ENCODE measurements at regions not wholly inside any gene's neighbourhood (a gene's known extent, or its start where the extent isn't known, plus 50 kb on each side); places are given as distances from the start of the nearest gene placed in this dataset.
"Not testable (repeated sequence)": the region's sequence is repeated elsewhere in the genome, so short reads cannot be mapped to it uniquely, and the experiment has no call there.

GRCh38 chr2:153588408-153588807 lies 109.8 kb upstream of the RPRM start:
- Mint-ChIP-seq H3K27me3 (no peaks in the 10 kb centered on the region), H3K4me1 (no peaks in the 10 kb centered on the region), H3K4me3 (no peak overlapping the region), H3K27ac (no peak overlapping the region), H3K36me3 (ENCODE audit: low read depth) (no peaks in the 10 kb centered on the region), H3K9me3 (peaks cover 43% of the 10 kb centered on the region)
- ATAC-seq = no peak
- no peak for DNase-seq

GRCh38 chr2:153589586-153589985 lies 111.0 kb upstream of the RPRM start:
- DNase-seq = no peak
- Mint-ChIP-seq H3K4me1 (no peaks in the 10 kb centered on the region), H3K9me3 (peaks cover 45% of the 10 kb centered on the region), H3K36me3 (ENCODE audit: low read depth) (no peaks in the 10 kb centered on the region), H3K4me3 (no peak overlapping the region), H3K27ac (no peak overlapping the region), H3K27me3 (no peaks in the 10 kb centered on the region)
- no peak for ATAC-seq

GRCh38 chr2:153593086-153593485 lies 114.5 kb upstream of the RPRM start:
- H3K9me3 Mint-ChIP-seq = peaks cover 22% of the 10 kb centered on the region
- H3K27me3 Mint-ChIP-seq; H3K4me1 Mint-ChIP-seq; H3K4me3 Mint-ChIP-seq; ATAC-seq; H3K36me3 Mint-ChIP-seq (ENCODE audit: low read depth); DNase-seq; H3K27ac Mint-ChIP-seq: not testable (repeated sequence)

GRCh38 chr2:153595939-153596338 lies 117.4 kb upstream of the RPRM start:
- Mint-ChIP-seq H3K4me1 (no peaks in the 10 kb centered on the region), H3K27me3 (no peaks in the 10 kb centered on the region), H3K36me3 (ENCODE audit: low read depth) (no peaks in the 10 kb centered on the region), H3K4me3 (no peak overlapping the region), H3K9me3 (peaks cover 12% of the 10 kb centered on the region), H3K27ac (no peak overlapping the region)
- DNase-seq = no peak
- no peak for ATAC-seq

- H3K4me3 Mint-ChIP-seq = no peak overlapping the region
- H3K27ac Mint-ChIP-seq = no peak overlapping the region
- H3K9me3 Mint-ChIP-seq = no peaks in the 10 kb centered on the region
- no peaks in the 10 kb centered on the region for H3K27me3 Mint-ChIP-seq
- DNase-seq = no peak
- no peak for ATAC-seq
- H3K4me1 Mint-ChIP-seq = no peaks in the 10 kb centered on the region
- H3K36me3 Mint-ChIP-seq (ENCODE audit: low read depth) = no peaks in the 10 kb centered on the region
Observed at GRCh38 chr2:153601812-153602211, 123.2 kb upstream of the RPRM start.

GRCh38 chr2:153604133-153604532 lies 125.6 kb upstream of the RPRM start:
- H3K4me3 Mint-ChIP-seq = no peak overlapping the region
- no peaks in the 10 kb centered on the region for H3K9me3 Mint-ChIP-seq
- ATAC-seq (no peak), DNase-seq (no peak)
- H3K27ac Mint-ChIP-seq = no peak overlapping the region
- no peaks in the 10 kb centered on the region for H3K36me3 Mint-ChIP-seq (ENCODE audit: low read depth)
- no peaks in the 10 kb centered on the region for H3K4me1 Mint-ChIP-seq
- H3K27me3 Mint-ChIP-seq = no peaks in the 10 kb centered on the region

GRCh38 chr2:153606623-153607022 lies 128.1 kb upstream of the RPRM start:
- Mint-ChIP-seq H3K4me3 (no peak overlapping the region), H3K4me1 (no peaks in the 10 kb centered on the region), H3K27ac (no peak overlapping the region), H3K27me3 (no peaks in the 10 kb centered on the region), H3K36me3 (ENCODE audit: low read depth) (no peaks in the 10 kb centered on the region), H3K9me3 (no peaks in the 10 kb centered on the region)
- DNase-seq = no peak
- ATAC-seq = no peak

GRCh38 chr2:153622285-153622684 lies 143.7 kb upstream of the RPRM start:
- Mint-ChIP-seq H3K4me1 (no peaks in the 10 kb centered on the region), H3K27ac (no peak overlapping the region), H3K4me3 (no peak overlapping the region), H3K36me3 (ENCODE audit: low read depth) (no peaks in the 10 kb centered on the region), H3K27me3 (no peaks in the 10 kb centered on the region), H3K9me3 (peaks cover 9% of the 10 kb centered on the region)
- no peak for ATAC-seq
- DNase-seq = no peak

- Mint-ChIP-seq H3K4me1 (no peaks in the 10 kb centered on the region), H3K4me3 (no peak overlapping the region), H3K27me3 (no peaks in the 10 kb centered on the region), H3K36me3 (ENCODE audit: low read depth) (no peaks in the 10 kb centered on the region), H3K9me3 (peaks cover 9% of the 10 kb centered on the region), H3K27ac (no peak overlapping the region)
- DNase-seq (no peak), ATAC-seq (no peak)
Observed at GRCh38 chr2:153623020-153623419, 144.5 kb upstream of the RPRM start.

GRCh38 chr2:153626676-153627075 lies 148.1 kb upstream of the RPRM start:
- no peak overlapping the region for H3K27ac Mint-ChIP-seq
- H3K27me3 Mint-ChIP-seq = no peaks in the 10 kb centered on the region
- no peaks in the 10 kb centered on the region for H3K4me1 Mint-ChIP-seq
- ATAC-seq (no peak), DNase-seq (no peak)
- H3K9me3 Mint-ChIP-seq = peaks cover 4% of the 10 kb centered on the region
- no peaks in the 10 kb centered on the region for H3K36me3 Mint-ChIP-seq (ENCODE audit: low read depth)
- H3K4me3 Mint-ChIP-seq = no peak overlapping the region

- no peak overlapping the region for H3K27ac Mint-ChIP-seq
- H3K27me3 Mint-ChIP-seq = no peaks in the 10 kb centered on the region
- no peaks in the 10 kb centered on the region for H3K4me1 Mint-ChIP-seq
Observed at GRCh38 chr2:153635494-153635893, 156.9 kb upstream of the RPRM start.

GRCh38 chr2:153641046-153641445 lies 162.5 kb upstream of the RPRM start:
- Mint-ChIP-seq H3K36me3 (ENCODE audit: low read depth) (no peaks in the 10 kb centered on the region), H3K4me3 (no peak overlapping the region), H3K4me1 (no peaks in the 10 kb centered on the region), H3K27me3 (no peaks in the 10 kb centered on the region), H3K9me3 (peaks cover 16% of the 10 kb centered on the region), H3K27ac (no peak overlapping the region)
- ATAC-seq (no peak), DNase-seq (no peak)

More at GRCh38 chr2:153635494-153635893, 156.9 kb upstream of the RPRM start:
- no peak for DNase-seq
- Mint-ChIP-seq H3K36me3 (ENCODE audit: low read depth) (no peaks in the 10 kb centered on the region), H3K4me3 (no peak overlapping the region), H3K9me3 (peaks cover 12% of the 10 kb centered on the region)
- ATAC-seq = no peak

- H3K9me3 Mint-ChIP-seq = peaks cover 8% of the 10 kb centered on the region
- no peak for ATAC-seq
- no peak overlapping the region for H3K27ac Mint-ChIP-seq
- H3K4me3 Mint-ChIP-seq = no peak overlapping the region
- no peaks in the 10 kb centered on the region for H3K4me1 Mint-ChIP-seq
- H3K27me3 Mint-ChIP-seq = no peaks in the 10 kb centered on the region
- no peaks in the 10 kb centered on the region for H3K36me3 Mint-ChIP-seq (ENCODE audit: low read depth)
- DNase-seq = no peak
Observed at GRCh38 chr2:153644955-153645354, 166.4 kb upstream of the RPRM start.

- no peak overlapping the region for H3K4me3 Mint-ChIP-seq
- H3K9me3 Mint-ChIP-seq = peaks cover 8% of the 10 kb centered on the region
- H3K27ac Mint-ChIP-seq = no peak overlapping the region
- no peaks in the 10 kb centered on the region for H3K27me3 Mint-ChIP-seq
- DNase-seq = no peak
- no peaks in the 10 kb centered on the region for H3K4me1 Mint-ChIP-seq
- ATAC-seq = no peak
- H3K36me3 Mint-ChIP-seq (ENCODE audit: low read depth) = no peaks in the 10 kb centered on the region
Observed at GRCh38 chr2:153645599-153645998, 167.0 kb upstream of the RPRM start.

- ATAC-seq (no peak), DNase-seq (no peak)
- Mint-ChIP-seq H3K4me3 (no peak overlapping the region), H3K9me3 (peaks cover 3% of the 10 kb centered on the region), H3K27ac (no peak overlapping the region), H3K27me3 (no peaks in the 10 kb centered on the region), H3K36me3 (ENCODE audit: low read depth) (no peaks in the 10 kb centered on the region), H3K4me1 (no peaks in the 10 kb centered on the region)
Observed at GRCh38 chr2:153657651-153658050, 179.1 kb upstream of the RPRM start.

- no peak overlapping the region for H3K27ac Mint-ChIP-seq
- no peaks in the 10 kb centered on the region for H3K36me3 Mint-ChIP-seq (ENCODE audit: low read depth)
- no peaks in the 10 kb centered on the region for H3K27me3 Mint-ChIP-seq
Observed at GRCh38 chr2:153661801-153662200, 183.2 kb upstream of the RPRM start.

More at GRCh38 chr2:153661801-153662200, 183.2 kb upstream of the RPRM start:
- ATAC-seq = no peak
- no peak overlapping the region for H3K4me3 Mint-ChIP-seq
- no peak for DNase-seq
- peaks cover 3% of the 10 kb centered on the region for H3K9me3 Mint-ChIP-seq
- H3K4me1 Mint-ChIP-seq = no peaks in the 10 kb centered on the region

All from activated naive CD8-positive, alpha-beta T cell treated with anti-CD3 and anti-CD28 coated beads, Interleukin-2, amount 50 U/mL, for 24 hours (primary cell).